ENCODE measurements at regions not wholly inside any gene's neighbourhood (a gene's known extent, or its start where the extent isn't known, plus 50 kb on each side); places are given as distances from the start of the nearest gene placed in this dataset.

- TF ChIP-seq SPI1 (IDR thresholded peaks at IDR 0.05; ENCODE audit: low read depth, low read length) = no peak
- no peak for TF ChIP-seq PAX5 (IDR thresholded peaks at IDR 0.05; ENCODE audit: insufficient read depth, low read length, severe bottlenecking)
- DNase-seq (ENCODE audit: insufficient read length, low spot score) (no peak), FAIRE-seq (no peak)
Measured at GRCh38 chr3:177430653-177431052, 233.4 kb upstream of the TBL1XR1 start.

GRCh38 chr3:177431525-177432176 is 234.4 kb upstream of the TBL1XR1 start:
- FAIRE-seq (no peak), DNase-seq (ENCODE audit: insufficient read length, low spot score) (no peak)
- TF ChIP-seq PAX5 (IDR thresholded peaks at IDR 0.05; ENCODE audit: insufficient read depth, low read length, severe bottlenecking) = no peak
- TF ChIP-seq SPI1 (IDR thresholded peaks at IDR 0.05; ENCODE audit: low read depth, low read length) = no peak
- TF ChIP-seq POLR2AphosphoS5 (IDR thresholded peaks at IDR 0.05; ENCODE audit: low read depth, low read length) = no peak
- no peak for TF ChIP-seq TAF1 (IDR thresholded peaks at IDR 0.05; ENCODE audit: low read depth, low read length)
- TF ChIP-seq POLR2A (IDR thresholded peaks at IDR 0.05; ENCODE audit: low read depth, low read length) = no peak
- no peak for TF ChIP-seq POU2F2 (IDR thresholded peaks at IDR 0.05; ENCODE audit: low read depth, low read length)

DNA sequence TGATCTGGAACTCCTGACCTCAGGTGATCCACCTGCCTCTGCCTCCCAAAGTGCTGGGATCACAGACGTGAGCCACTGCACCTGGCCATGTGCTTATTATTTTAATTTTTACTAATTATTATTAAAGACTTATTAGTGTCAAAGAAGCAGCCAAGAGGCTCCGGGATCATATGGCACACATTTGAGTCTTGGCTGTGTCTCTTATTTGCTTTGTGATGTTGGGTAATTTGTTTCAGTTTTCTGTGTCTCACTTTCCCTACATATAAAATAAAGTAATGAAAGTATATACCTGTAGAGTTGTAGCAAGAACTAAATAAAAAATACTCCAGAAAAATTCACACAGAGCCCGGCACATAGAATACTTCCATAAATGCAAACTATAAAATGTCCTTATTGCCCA is 238.0 kb upstream of the TBL1XR1 start:
- FAIRE-seq (no peak), DNase-seq (ENCODE audit: insufficient read length, low spot score) (no peak)
- TF ChIP-seq PAX5 (IDR thresholded peaks at IDR 0.05; ENCODE audit: insufficient read depth, low read length, severe bottlenecking) = no peak
- TF ChIP-seq SPI1 (IDR thresholded peaks at IDR 0.05; ENCODE audit: low read depth, low read length) = no peak
- no peak for TF ChIP-seq TAF1 (IDR thresholded peaks at IDR 0.05; ENCODE audit: low read depth, low read length)
- no peak for TF ChIP-seq POLR2A (IDR thresholded peaks at IDR 0.05; ENCODE audit: low read depth, low read length)
- TF ChIP-seq POLR2AphosphoS5 (IDR thresholded peaks at IDR 0.05; ENCODE audit: low read depth, low read length) = no peak
- TF ChIP-seq POU2F2 (IDR thresholded peaks at IDR 0.05; ENCODE audit: low read depth, low read length) = no peak

- TF ChIP-seq TAF1 (IDR thresholded peaks at IDR 0.05; ENCODE audit: low read depth, low read length) (no peak), POLR2A (IDR thresholded peaks at IDR 0.05; ENCODE audit: low read depth, low read length) (no peak), PAX5 (IDR thresholded peaks at IDR 0.05; ENCODE audit: insufficient read depth, low read length, severe bottlenecking) (no peak), SPI1 (IDR thresholded peaks at IDR 0.05; ENCODE audit: low read depth, low read length) (no peak), POU2F2 (IDR thresholded peaks at IDR 0.05; ENCODE audit: low read depth, low read length) (no peak), POLR2AphosphoS5 (IDR thresholded peaks at IDR 0.05; ENCODE audit: low read depth, low read length) (no peak)
- no peak for FAIRE-seq
- DNase-seq (ENCODE audit: insufficient read length, low spot score) = no peak
Measured at GRCh38 chr3:177437513-177438337, 240.4 kb upstream of the TBL1XR1 start.

GRCh38 chr3:177438596-177439220 is 241.4 kb upstream of the TBL1XR1 start:
- DNase-seq (ENCODE audit: insufficient read length, low spot score) (no peak), FAIRE-seq (no peak)
- no peak for TF ChIP-seq PAX5 (IDR thresholded peaks at IDR 0.05; ENCODE audit: insufficient read depth, low read length, severe bottlenecking)
- TF ChIP-seq POU2F2 (IDR thresholded peaks at IDR 0.05; ENCODE audit: low read depth, low read length) = no peak
- TF ChIP-seq SPI1 (IDR thresholded peaks at IDR 0.05; ENCODE audit: low read depth, low read length) = no peak
- no peak for TF ChIP-seq POLR2AphosphoS5 (IDR thresholded peaks at IDR 0.05; ENCODE audit: low read depth, low read length)
- TF ChIP-seq TAF1 (IDR thresholded peaks at IDR 0.05; ENCODE audit: low read depth, low read length) = no peak
- no peak for TF ChIP-seq POLR2A (IDR thresholded peaks at IDR 0.05; ENCODE audit: low read depth, low read length)

DNA sequence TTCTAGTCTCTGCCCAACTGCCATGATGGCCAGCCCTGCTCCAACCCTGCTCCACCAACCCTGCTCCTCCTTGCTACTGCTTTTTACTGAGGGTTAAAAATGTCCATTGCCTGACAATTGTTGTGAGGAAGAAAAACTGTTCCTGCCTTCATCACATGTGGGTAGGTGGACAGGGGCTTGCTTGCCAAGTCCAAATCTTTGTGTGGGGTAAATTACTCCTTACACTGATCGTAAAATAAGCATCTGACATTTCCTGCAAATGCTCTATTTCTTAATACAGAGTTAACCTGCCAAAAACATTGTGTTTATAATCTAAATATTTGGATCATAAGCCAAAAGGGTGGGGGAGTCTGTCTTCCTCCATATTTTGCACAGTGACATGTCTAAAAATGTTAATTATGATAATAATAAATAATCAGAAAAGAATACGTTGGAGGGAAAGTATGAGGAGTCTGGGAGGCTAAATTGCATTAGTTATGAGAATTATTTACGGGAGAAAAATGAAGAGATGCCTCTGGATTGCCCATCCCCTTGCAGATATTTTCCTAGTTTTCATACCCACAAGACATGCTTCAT is 242.5 kb upstream of the TBL1XR1 start:
- FAIRE-seq (no peak), DNase-seq (ENCODE audit: insufficient read length, low spot score) (no peak)
- TF ChIP-seq TAF1 (IDR thresholded peaks at IDR 0.05; ENCODE audit: low read depth, low read length) (no peak), PAX5 (IDR thresholded peaks at IDR 0.05; ENCODE audit: insufficient read depth, low read length, severe bottlenecking) (no peak), POU2F2 (IDR thresholded peaks at IDR 0.05; ENCODE audit: low read depth, low read length) (no peak), POLR2AphosphoS5 (IDR thresholded peaks at IDR 0.05; ENCODE audit: low read depth, low read length) (no peak), POLR2A (IDR thresholded peaks at IDR 0.05; ENCODE audit: low read depth, low read length) (no peak), SPI1 (IDR thresholded peaks at IDR 0.05; ENCODE audit: low read depth, low read length) (no peak)

DNA sequence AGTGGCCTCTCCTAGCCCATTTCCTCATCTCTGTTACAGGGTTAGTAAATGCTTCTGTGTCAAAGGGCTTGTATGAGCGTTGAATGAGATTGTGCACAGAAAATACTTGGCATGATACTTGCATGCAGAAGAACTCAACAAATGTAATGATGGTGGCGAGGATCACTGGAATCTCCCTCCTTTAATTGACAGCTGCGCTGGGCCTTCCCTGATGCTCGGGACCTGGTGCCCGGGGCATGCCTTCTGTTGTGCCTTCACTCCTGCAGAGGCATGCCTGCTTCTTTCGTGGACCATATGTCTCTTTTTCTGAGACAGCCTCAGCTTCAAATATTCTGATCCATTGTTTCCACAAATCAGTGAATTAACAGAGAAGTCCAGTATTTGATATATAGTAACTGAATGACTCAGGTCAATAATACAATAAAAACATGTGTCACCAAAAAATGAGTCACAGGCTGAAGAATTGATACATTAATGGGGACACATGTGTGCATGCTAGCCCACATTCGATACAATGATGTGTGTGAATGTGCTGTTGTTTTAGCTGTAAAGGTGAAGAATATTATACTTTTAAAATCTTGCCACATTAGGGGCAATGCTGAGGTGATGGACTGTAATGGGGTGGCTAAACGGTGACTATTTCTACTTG is 243.3 kb upstream of the TBL1XR1 start:
- TF ChIP-seq POLR2A (IDR thresholded peaks at IDR 0.05; ENCODE audit: low read depth, low read length) (no peak), PAX5 (IDR thresholded peaks at IDR 0.05; ENCODE audit: insufficient read depth, low read length, severe bottlenecking) (no peak), SPI1 (IDR thresholded peaks at IDR 0.05; ENCODE audit: low read depth, low read length) (no peak), TAF1 (IDR thresholded peaks at IDR 0.05; ENCODE audit: low read depth, low read length) (no peak), POLR2AphosphoS5 (IDR thresholded peaks at IDR 0.05; ENCODE audit: low read depth, low read length) (no peak), POU2F2 (IDR thresholded peaks at IDR 0.05; ENCODE audit: low read depth, low read length) (no peak)
- DNase-seq (ENCODE audit: insufficient read length, low spot score) (no peak), FAIRE-seq (peak; percentile 31)

GRCh38 chr3:177441276-177441812 is 244.1 kb upstream of the TBL1XR1 start:
- no peak for FAIRE-seq
- TF ChIP-seq PAX5 (IDR thresholded peaks at IDR 0.05; ENCODE audit: insufficient read depth, low read length, severe bottlenecking) = no peak
- no peak for TF ChIP-seq SPI1 (IDR thresholded peaks at IDR 0.05; ENCODE audit: low read depth, low read length)
- TF ChIP-seq POLR2AphosphoS5 (IDR thresholded peaks at IDR 0.05; ENCODE audit: low read depth, low read length) = no peak
- no peak for TF ChIP-seq POU2F2 (IDR thresholded peaks at IDR 0.05; ENCODE audit: low read depth, low read length)
- TF ChIP-seq TAF1 (IDR thresholded peaks at IDR 0.05; ENCODE audit: low read depth, low read length) = no peak
- TF ChIP-seq POLR2A (IDR thresholded peaks at IDR 0.05; ENCODE audit: low read depth, low read length) = no peak
- no peak for DNase-seq (ENCODE audit: insufficient read length, low spot score)

Data from GM12891 (cell line).